H1 (cell line): ENCODE measurements at regions not wholly inside any gene's neighbourhood (a gene's known extent, or its start where the extent isn't known, plus 50 kb on each side); places are given as distances from the start of the nearest gene placed in this dataset.

ENCODE experiments used
- CTCF ChIA-PET: fragments of 300-600 bp; sonication (Branson Sonifier 250); formaldehyde crosslinking; loops from one replicate; lab custom pipeline; 2021; ENCODE audit not compliant: partially characterized antibody; lab: Charles Lee
- POLR2A ChIA-PET: fragments of 300-600 bp; sonication (Branson Sonifier 250); formaldehyde crosslinking; loops from one replicate; lab custom pipeline; 2021; ENCODE audit warnings: inconsistent platforms; ENCODE audit not compliant: partially characterized antibody; lab: Charles Lee
- DNase-seq, 2 experiments: peaks; one replicate each; pipeline versions ENCODE4 v3.0.0 to v3.0.0-alpha.2; 2010 to 2022; ENCODE audit warnings: low spot score in 2 of 2, low read depth in 1 of 2, mixed read lengths in 1 of 2
- FAIRE-seq: peaks from 2 replicates; lab custom pipeline; 2011; peaks lifted over from hg19 to GRCh38; lab: Jason Lieb, UNC
- H2AFZ ChIP-seq: 2 replicates; pipeline ENCODE4 v1.8.1; 2012; ENCODE audit warnings: low read length, inconsistent platforms
- H2AK5ac ChIP-seq: 2 replicates; pipeline ENCODE4 v1.6.1; 2013; ENCODE audit warnings: low read depth, low read length
- H2BK120ac ChIP-seq: replicated peaks from 2 replicates; pipeline ENCODE3; 2013; ENCODE audit warnings: low read depth, low read length, inconsistent platforms
- H2BK12ac ChIP-seq: 2 replicates; pipeline ENCODE4 v1.6.1; 2013; ENCODE audit warnings: low read depth, low read length
- H2BK15ac ChIP-seq: 2 replicates; pipeline ENCODE4 v1.6.1; 2013; ENCODE audit warnings: low read length
- H2BK20ac ChIP-seq: 2 replicates; pipeline ENCODE4 v1.6.1; 2013; ENCODE audit warnings: low read length
- H2BK5ac ChIP-seq: 2 replicates; pipeline ENCODE4 v1.6.1; 2013; ENCODE audit warnings: low read depth, low read length
- H3K14ac ChIP-seq: 2 replicates; pipeline ENCODE4 v1.6.1; 2013; ENCODE audit warnings: inconsistent platforms; ENCODE audit not compliant: insufficient read length
- H3K18ac ChIP-seq: 2 replicates; pipeline ENCODE4 v1.6.1; 2013; ENCODE audit warnings: low read length; ENCODE audit errors: extremely low read depth
- H3K23ac ChIP-seq: 2 replicates; pipeline ENCODE4 v1.6.1; 2013; ENCODE audit warnings: inconsistent platforms; ENCODE audit not compliant: insufficient read length
- H3K23me2 ChIP-seq: 2 replicates; pipeline ENCODE4 v1.6.1; 2013; ENCODE audit warnings: low read depth, low read length
- H3K27ac ChIP-seq: 2 replicates; pipeline ENCODE4 v1.6.1; 2011; ENCODE audit warnings: low read depth, low read length, inconsistent platforms
- H3K27me3 ChIP-seq, 4 experiments: replicated peaks in 1 of 4; 1 replicate in 1 of 4; 2 replicates in 3 of 4; pipeline versions ENCODE4 v1.6.1 to v1.8.1; 2011 to 2013; ENCODE audit warnings: low read length in 3 of 4, mild to moderate bottlenecking in 3 of 4, inconsistent platforms in 2 of 4, mixed read lengths in 2 of 4, moderate library complexity in 1 of 4; ENCODE audit not compliant: control insufficient read depth in 3 of 4, insufficient read depth in 3 of 4; ENCODE audit errors: extremely low read depth in 1 of 4
- H3K36me3 ChIP-seq, 4 experiments: 2 replicates each; pipeline versions ENCODE4 v1.6.1 to v1.8.1; 2011 to 2013; ENCODE audit warnings: mild to moderate bottlenecking in 4 of 4, low read length in 3 of 4, moderate library complexity in 2 of 4, control low read depth in 1 of 4, inconsistent platforms in 1 of 4; ENCODE audit not compliant: insufficient read depth in 4 of 4, control insufficient read depth in 2 of 4
- H3K4ac ChIP-seq: replicated peaks from 2 replicates; pipeline ENCODE3; 2013; ENCODE audit warnings: low read length, low read depth, mixed read lengths, inconsistent platforms; ENCODE audit not compliant: insufficient read length
- H3K4me1 ChIP-seq, 4 experiments: replicated peaks in 1 of 4; 1 replicate in 1 of 4; 2 replicates in 3 of 4; pipeline versions ENCODE4 v1.6.1 to v1.8.1; 2011 to 2013; ENCODE audit warnings: low read length in 3 of 4, inconsistent platforms in 2 of 4, mixed read lengths in 1 of 4; ENCODE audit not compliant: insufficient read depth in 4 of 4, control insufficient read depth in 3 of 4
- H3K4me2 ChIP-seq, 2 experiments: 2 replicates each; pipeline versions ENCODE4 v1.6.1 to v1.8.1; 2011 to 2013; ENCODE audit warnings: low read depth in 2 of 2, low read length in 2 of 2, control low read depth in 1 of 2, inconsistent platforms in 1 of 2, mild to moderate bottlenecking in 1 of 2; ENCODE audit not compliant: insufficient read depth in 1 of 2
- H3K4me3 ChIP-seq, 4 experiments: fragments of 200-600, 300-600 bp in 1 of 4; sonication (generic), shearing (Covaris generic), sonication (Bioruptor Twin) in 1 of 4; 2 replicates each; pipeline versions ENCODE4 v1.5.1 to v1.8.1; 2011 to 2016; ENCODE audit warnings: low read length in 4 of 4, low read depth in 3 of 4, control low read depth in 2 of 4, inconsistent platforms in 2 of 4, mild to moderate bottlenecking in 2 of 4, mixed read lengths in 1 of 4, moderate library complexity in 1 of 4; ENCODE audit not compliant: insufficient read depth in 2 of 4; ENCODE audit errors: extremely low read depth in 1 of 4
- H3K56ac ChIP-seq: replicated peaks from 2 replicates; pipeline ENCODE3; 2013; ENCODE audit warnings: low read depth, mild to moderate bottlenecking, mixed read lengths, low read length, inconsistent platforms; ENCODE audit not compliant: insufficient read length
- H3K79me1 ChIP-seq: 2 replicates; pipeline ENCODE4 v1.6.1; 2013; ENCODE audit warnings: low read depth, low read length, control low read depth
- H3K79me2 ChIP-seq, 2 experiments: 2 replicates each; pipeline versions ENCODE4 v1.6.1 to v1.8.1; 2012 to 2013; ENCODE audit warnings: low read length in 2 of 2, mild to moderate bottlenecking in 2 of 2, inconsistent platforms in 1 of 2; ENCODE audit not compliant: insufficient read depth in 2 of 2, control insufficient read depth in 1 of 2
- H3K9ac ChIP-seq, 4 experiments: replicated peaks in 1 of 4; 1 replicate in 1 of 4; 2 replicates in 3 of 4; pipeline versions ENCODE4 v1.6.1 to v1.8.1; 2011 to 2013; ENCODE audit warnings: low read depth in 3 of 4, low read length in 3 of 4, control low read depth in 2 of 4, mild to moderate bottlenecking in 2 of 4, moderate library complexity in 2 of 4, inconsistent platforms in 1 of 4; ENCODE audit errors: extremely low read depth in 1 of 4
- H3K9me3 ChIP-seq, 2 experiments: 2 replicates each; pipeline versions ENCODE4 v1.6.1 to v1.8.1; 2012 to 2013; ENCODE audit warnings: mild to moderate bottlenecking in 2 of 2, moderate library complexity in 2 of 2, control low read depth in 1 of 2, inconsistent platforms in 1 of 2, low read depth in 1 of 2, low read length in 1 of 2, mixed read lengths in 1 of 2; ENCODE audit not compliant: insufficient read depth in 2 of 2
- H4K20me1 ChIP-seq, 2 experiments: replicated peaks in 1 of 2; 2 replicates each; pipeline versions ENCODE3 to v1.8.1; 2011 to 2013; ENCODE audit warnings: inconsistent platforms in 2 of 2, low read length in 2 of 2, mild to moderate bottlenecking in 1 of 2; ENCODE audit not compliant: insufficient read depth in 2 of 2, control insufficient read depth in 1 of 2
- H4K5ac ChIP-seq: 2 replicates; pipeline ENCODE4 v1.6.1; 2013; ENCODE audit warnings: low read length, low read depth, mixed read lengths, inconsistent platforms; ENCODE audit not compliant: insufficient read length
- H4K8ac ChIP-seq: 2 replicates; pipeline ENCODE4 v1.8.0; 2013; ENCODE audit warnings: mild to moderate bottlenecking, moderate library complexity, low read length, inconsistent platforms; ENCODE audit not compliant: insufficient read depth; ENCODE audit errors: extremely low read depth
- H4K91ac ChIP-seq: replicated peaks from 2 replicates; pipeline ENCODE3; 2013; ENCODE audit warnings: low read length, mixed read lengths, inconsistent platforms; ENCODE audit not compliant: insufficient read length
- ATF3 ChIP-seq: IDR thresholded peaks from 2 replicates; pipeline ENCODE4 v1.6.1; 2011; ENCODE audit warnings: low read depth, mild to moderate bottlenecking, low read length; ENCODE audit not compliant: insufficient read depth
- BRCA1 ChIP-seq: IDR thresholded peaks from 2 replicates; pipeline ENCODE4 v1.6.1; 2012; ENCODE audit warnings: low read depth, low read length, improper control_type of control experiment
- CHD2 ChIP-seq: IDR thresholded peaks from 2 replicates; pipeline ENCODE4 v1.6.1; 2012; ENCODE audit warnings: low read length, improper control_type of control experiment
- CREB1 ChIP-seq: IDR thresholded peaks from 2 replicates; pipeline ENCODE4 v1.6.1; 2012; ENCODE audit warnings: inconsistent platforms
- EZH2 ChIP-seq: fragments of 200-600 bp; sonication (generic); IDR thresholded peaks from 2 replicates; pipeline ENCODE4 v1.7.1; 2012; ENCODE audit warnings: low read depth, mild to moderate bottlenecking, moderate library complexity, low read length, inconsistent platforms; ENCODE audit not compliant: severe bottlenecking
- GABPA ChIP-seq: IDR thresholded peaks from 2 replicates; pipeline ENCODE4 v1.6.1; 2011; ENCODE audit warnings: mild to moderate bottlenecking, low read length, moderate library complexity, borderline replicate concordance; ENCODE audit not compliant: insufficient read depth
- HDAC2 ChIP-seq, 2 experiments: fragments of 300-600 bp in 1 of 2; sonication (generic) in 1 of 2; IDR thresholded peaks; 2 replicates each; pipeline ENCODE4 v1.6.1; 2011 to 2012; ENCODE audit warnings: low read depth in 2 of 2, low read length in 2 of 2, mild to moderate bottlenecking in 2 of 2, moderate library complexity in 2 of 2, borderline replicate concordance in 1 of 2, inconsistent platforms in 1 of 2
- KDM4A ChIP-seq: IDR thresholded peaks from one replicate; pipeline ENCODE4 v1.7.1; 2012; ENCODE audit warnings: low read depth, mild to moderate bottlenecking, moderate library complexity, low read length, inconsistent platforms; ENCODE audit not compliant: severe bottlenecking
- RAD21 ChIP-seq, 2 experiments: IDR thresholded peaks in 1 of 2; conservative IDR thresholded peaks in 1 of 2; 2 replicates each; pipeline ENCODE4 v1.6.1; 2011; ENCODE audit warnings: low read depth in 2 of 2, low read length in 2 of 2, improper control_type of control experiment in 1 of 2, inconsistent platforms in 1 of 2, mild to moderate bottlenecking in 1 of 2, moderate library complexity in 1 of 2
- RBBP5 ChIP-seq: IDR thresholded peaks from 2 replicates; pipeline ENCODE4 v1.7.1; 2012; ENCODE audit warnings: low read depth, mild to moderate bottlenecking, inconsistent platforms, low read length, moderate library complexity, borderline replicate concordance
- TCF12 ChIP-seq: IDR thresholded peaks from 2 replicates; pipeline ENCODE4 v1.6.1; 2011; ENCODE audit warnings: low read depth, mild to moderate bottlenecking, low read length
- WGBS, 2 experiments: shearing (Covaris generic) in 1 of 2; methylation state at CpG; one replicate each; pipeline versions ENCODE4 v1.1.6 to v1.1.7; 2013 to 2015; ENCODE audit warnings: low lambda C conversion rate in 2 of 2, mixed read lengths in 2 of 2, inconsistent platforms in 1 of 2, low coverage in 1 of 2, missing lambda C conversion rate in 1 of 2; ENCODE audit not compliant: insufficient replicate concordance in 2 of 2, insufficient coverage in 1 of 2, insufficient read length in 1 of 2; ENCODE audit errors: extremely low coverage in 1 of 2, missing lambda C conversion rate in 1 of 2; 5-methylcytosine and 5-hydroxymethylcytosine counted together

DNA sequence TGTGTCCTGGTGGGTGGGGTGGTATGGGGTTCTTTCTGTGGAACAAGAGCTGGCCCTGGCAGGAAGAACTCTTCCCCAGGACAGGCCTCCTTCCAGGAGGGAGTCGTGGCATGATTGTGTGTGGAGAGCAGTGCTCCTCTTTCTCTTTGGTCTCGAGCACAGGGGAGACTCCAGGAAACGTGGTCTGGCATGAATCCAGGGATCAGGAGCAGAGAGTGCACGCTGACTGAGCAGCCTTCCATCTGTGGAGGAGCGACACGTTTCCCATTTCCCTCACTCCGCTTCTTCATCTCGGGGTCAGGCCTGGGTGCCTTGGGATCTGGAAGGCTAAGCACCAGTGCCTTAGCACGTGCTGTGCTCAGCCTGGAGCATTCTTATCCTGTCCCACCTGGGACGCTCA is 132.0 kb upstream of the HDAC4 start:
- no peak for FAIRE-seq
- CTCF ChIA-PET = no interaction called here

More for the DNA sequence above, 132.0 kb upstream of the HDAC4 start:
- no peak overlapping the region for H2AFZ ChIP-seq
- H4K5ac ChIP-seq = no peak overlapping the region
- no peak overlapping the region for H4K8ac ChIP-seq
- H2BK120ac ChIP-seq = no peak overlapping the region
- H3K14ac ChIP-seq = no peak overlapping the region
- H3K18ac ChIP-seq = no peak overlapping the region
- H3K9me3 ChIP-seq = peaks cover 0 to 4% of the 10 kb centered on the region in 2 experiments; a peak in 1 of 4 replicates
- TF ChIP-seq TCF12 (no peak), EZH2 (no peak), ATF3 (no peak), BRCA1 (no peak), CREB1 (no peak), HDAC2 (IDR thresholded peaks at IDR 0.05; ENCODE audit: borderline replicate concordance in 1 of 2, low read depth in 2 of 2, low read length in 2 of 2) (no peak), KDM4A (no peak), RBBP5 (no peak), CHD2 (no peak), RAD21 (IDR thresholded peaks at IDR 0.05 in 1 of 2, conservative IDR thresholded peaks at IDR 0.05 in 1 of 2; ENCODE audit: low read depth in 2 of 2, low read length in 2 of 2) (no peak), GABPA (no peak)
- no peak overlapping the region for H2BK15ac ChIP-seq
- WGBS, 2 experiments = 78% methylated on average over 9 of the region's 10 CpGs; no CpG with 5 or more reads in 1 of the 2 experiments
- H4K91ac ChIP-seq = no peak overlapping the region
- no peak overlapping the region for H2BK5ac ChIP-seq
- peaks cover 0 to 5% (median 2%) of the 10 kb centered on the region in 4 experiments; a peak in 5 of 7 replicates for H3K4me1 ChIP-seq
- peaks cover 0 to 2% (median 0%) of the 10 kb centered on the region in 4 experiments; a peak in 1 of 7 replicates for H3K27me3 ChIP-seq
- no peak overlapping the region for H3K4me2 ChIP-seq
- H3K27ac ChIP-seq = no peak overlapping the region
- no peak overlapping the region for H3K4me3 ChIP-seq
- H2AK5ac ChIP-seq = no peak overlapping the region
- H3K9ac ChIP-seq = no peak overlapping the region
- H3K56ac ChIP-seq = no peak overlapping the region
- DNase-seq = no peak
- no peaks in the 10 kb centered on the region for H3K79me1 ChIP-seq
- H3K23me2 ChIP-seq = no peaks in the 10 kb centered on the region
- no peak overlapping the region for H3K4ac ChIP-seq
- no peaks in the 10 kb centered on the region for H3K79me2 ChIP-seq
- H3K23ac ChIP-seq = no peak overlapping the region
- H2BK12ac ChIP-seq = no peak overlapping the region
- H4K20me1 ChIP-seq = peaks cover 0 to 1% of the 10 kb centered on the region in 2 experiments
- no peaks in the 10 kb centered on the region; a peak in 1 of 8 replicates for H3K36me3 ChIP-seq
- no peak overlapping the region for H2BK20ac ChIP-seq
- POLR2A ChIA-PET = no interaction called here
